ENCODE measurements at regions not wholly inside any gene's neighbourhood (a gene's known extent, or its start where the extent isn't known, plus 50 kb on each side); places are given as distances from the start of the nearest gene placed in this dataset.

DNA sequence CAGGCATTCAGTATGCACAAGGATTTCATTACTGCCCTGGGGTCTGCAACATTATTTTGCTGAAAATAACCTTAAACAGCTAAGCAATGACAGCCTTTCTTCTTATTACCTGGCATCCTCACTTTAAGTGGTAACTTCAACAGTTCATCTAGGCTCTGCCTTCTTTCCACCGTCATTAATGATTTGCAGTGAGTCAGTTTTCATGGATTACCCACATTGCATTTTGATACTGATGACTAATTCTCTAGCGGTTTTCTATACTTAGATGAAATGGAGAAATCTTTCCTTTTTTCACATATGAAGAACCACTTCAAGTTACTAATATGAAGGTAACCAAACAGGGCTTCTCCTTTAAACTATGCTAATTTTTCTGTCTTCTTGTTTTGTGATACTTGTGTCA is 226.9 kb upstream of the TMPRSS15 start:
- Mint-ChIP-seq H3K4me1 (ENCODE audit: unreplicated experiment) (no peaks in the 10 kb centered on the region), H3K36me3 (no peaks in the 10 kb centered on the region), H3K27ac (no peak overlapping the region), H3K9me3 (no peaks in the 10 kb centered on the region), H3K27me3 (no peaks in the 10 kb centered on the region), H3K4me3 (no peak overlapping the region)
- TF ChIP-seq CTCF (conservative IDR thresholded peaks at IDR 0.05), result no peak
- no peak for DNase-seq (ENCODE audit: extremely low spot score, unreplicated experiment)

DNA sequence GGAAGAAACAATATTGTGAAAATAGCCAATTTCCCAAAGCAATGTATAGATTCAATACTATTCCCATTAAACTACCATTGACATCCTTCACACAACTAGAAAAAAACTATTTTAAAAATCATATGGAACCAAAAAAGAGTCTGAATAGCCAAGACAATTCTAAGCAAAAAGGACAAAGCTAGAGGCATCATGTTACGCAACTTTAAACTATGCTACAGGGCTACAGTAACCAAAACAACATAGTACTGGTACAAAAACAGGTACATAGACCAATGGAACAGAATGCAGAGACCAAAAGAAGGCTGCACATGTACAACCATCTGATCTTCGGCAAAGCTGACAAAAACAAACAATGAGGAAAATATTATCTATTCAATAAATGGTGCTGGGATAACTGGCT is 233.3 kb upstream of the TMPRSS15 start:
- H3K36me3 Mint-ChIP-seq, result no peaks in the 10 kb centered on the region
- H3K4me1 Mint-ChIP-seq (ENCODE audit: unreplicated experiment), result no peaks in the 10 kb centered on the region
- H3K9me3 Mint-ChIP-seq, result no peaks in the 10 kb centered on the region
- H3K27me3 Mint-ChIP-seq, result no peaks in the 10 kb centered on the region
- H3K27ac Mint-ChIP-seq, result no peak overlapping the region
- no peak for DNase-seq (ENCODE audit: extremely low spot score, unreplicated experiment)
- no peak for TF ChIP-seq CTCF (conservative IDR thresholded peaks at IDR 0.05)
- H3K4me3 Mint-ChIP-seq, result no peak overlapping the region

- no peak overlapping the region for H3K27ac Mint-ChIP-seq
- no peaks in the 10 kb centered on the region for H3K4me1 Mint-ChIP-seq (ENCODE audit: unreplicated experiment)
- no peaks in the 10 kb centered on the region for H3K36me3 Mint-ChIP-seq
- TF ChIP-seq CTCF (conservative IDR thresholded peaks at IDR 0.05), result no peak
- H3K27me3 Mint-ChIP-seq, result no peaks in the 10 kb centered on the region
- H3K4me3 Mint-ChIP-seq, result no peak overlapping the region
- no peaks in the 10 kb centered on the region for H3K9me3 Mint-ChIP-seq
- no peak for DNase-seq (ENCODE audit: extremely low spot score, unreplicated experiment)
Observed at GRCh38 chr21:18646116-18646515, 242.5 kb upstream of the TMPRSS15 start.

DNA sequence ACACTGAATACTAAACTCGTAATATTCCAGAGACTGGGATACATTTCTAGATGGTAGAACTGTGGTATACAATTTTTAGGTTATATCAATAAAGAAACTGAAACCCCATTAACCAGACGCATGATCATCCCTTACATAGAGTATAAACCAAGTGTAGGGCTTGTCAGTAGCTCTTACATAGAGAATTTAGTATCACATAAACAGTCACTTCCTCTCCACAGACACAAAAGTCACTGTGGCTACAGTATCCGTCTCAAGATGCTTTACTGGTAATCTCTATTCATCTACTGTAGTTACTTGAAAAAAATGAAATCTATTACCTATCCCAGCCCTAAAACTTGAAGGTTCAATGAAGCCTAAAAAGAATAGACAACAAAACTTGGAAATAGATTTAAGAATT is 252.3 kb upstream of the TMPRSS15 start:
- Mint-ChIP-seq H3K27ac (no peak overlapping the region), H3K27me3 (peaks cover 7% of the 10 kb centered on the region), H3K4me1 (ENCODE audit: unreplicated experiment) (no peaks in the 10 kb centered on the region), H3K36me3 (no peaks in the 10 kb centered on the region), H3K4me3 (no peak overlapping the region), H3K9me3 (no peaks in the 10 kb centered on the region)
- no peak for TF ChIP-seq CTCF (conservative IDR thresholded peaks at IDR 0.05)
- no peak for DNase-seq (ENCODE audit: extremely low spot score, unreplicated experiment)

- DNase-seq (ENCODE audit: extremely low spot score, unreplicated experiment), result no peak
- Mint-ChIP-seq H3K4me3 (no peak overlapping the region), H3K27me3 (no peaks in the 10 kb centered on the region), H3K9me3 (no peaks in the 10 kb centered on the region), H3K4me1 (ENCODE audit: unreplicated experiment) (no peaks in the 10 kb centered on the region), H3K27ac (no peak overlapping the region), H3K36me3 (no peaks in the 10 kb centered on the region)
- no peak for TF ChIP-seq CTCF (conservative IDR thresholded peaks at IDR 0.05)
Observed at GRCh38 chr21:18661842-18662241, 258.3 kb upstream of the TMPRSS15 start.

DNA sequence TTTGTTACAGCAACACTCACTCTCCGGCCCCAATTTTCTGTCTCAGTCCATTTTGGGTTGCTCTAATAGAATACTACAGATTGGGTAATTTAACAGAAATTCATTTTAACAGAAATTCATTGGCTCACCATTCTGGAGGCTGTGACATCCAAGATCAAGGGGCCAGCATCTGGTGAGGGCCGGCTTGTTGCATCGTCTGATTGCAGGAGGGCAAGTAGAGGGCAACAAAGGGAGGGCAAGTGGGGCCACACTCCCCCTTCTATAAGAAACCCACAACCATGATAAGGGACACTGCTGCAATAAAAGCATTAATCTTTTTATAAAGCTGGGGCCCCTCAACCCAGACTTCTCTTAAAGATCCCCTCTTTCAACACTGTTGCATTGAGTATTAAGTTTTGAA is 260.1 kb upstream of the TMPRSS15 start:
- H3K36me3 Mint-ChIP-seq, result no peaks in the 10 kb centered on the region
- no peak for TF ChIP-seq CTCF (conservative IDR thresholded peaks at IDR 0.05)
- H3K27ac Mint-ChIP-seq, result no peak overlapping the region
- no peak for DNase-seq (ENCODE audit: extremely low spot score, unreplicated experiment)
- no peaks in the 10 kb centered on the region for H3K27me3 Mint-ChIP-seq
- H3K9me3 Mint-ChIP-seq, result no peaks in the 10 kb centered on the region
- H3K4me1 Mint-ChIP-seq (ENCODE audit: unreplicated experiment), result no peaks in the 10 kb centered on the region
- no peak overlapping the region for H3K4me3 Mint-ChIP-seq
